GM23338 (cell line): ENCODE measurements at regions not wholly inside any gene's neighbourhood (a gene's known extent, or its start where the extent isn't known, plus 50 kb on each side); places are given as distances from the start of the nearest gene placed in this dataset.

Experiments used
- ATAC-seq: fragments of 200-7000 bp; cut with Tn5 transposase; 3 replicates; pipeline ENCODE4 v1.9.1; 2020
- DNase-seq: peaks from one replicate; pipeline ENCODE4 v3.0.0-alpha.2; 2015; ENCODE audit warnings: low spot score
- H2AFZ ChIP-seq: fragments of 200-600 bp; sonication (generic); 2 replicates; pipeline ENCODE4 v1.8.0; 2016; ENCODE audit warnings: antibody characterized with exemption, mild to moderate bottlenecking, moderate library complexity
- H3F3A ChIP-seq: fragments of 200-600 bp; sonication (generic); replicated peaks from 2 replicates; pipeline ENCODE4 v1.8.0; 2017; ENCODE audit warnings: antibody characterized with exemption, mixed run types, low read depth
- H3K27ac ChIP-seq: fragments of 200-600 bp; sonication (generic); 2 replicates; pipeline ENCODE4 v1.6.1; 2016; ENCODE audit warnings: low read depth
- H3K27me3 ChIP-seq: fragments of 200-600 bp; sonication (generic); 2 replicates; pipeline ENCODE4 v1.8.0; 2016; ENCODE audit warnings: mild to moderate bottlenecking, mixed run types, moderate library complexity; ENCODE audit not compliant: insufficient read depth
- H3K36me3 ChIP-seq: fragments of 200-600 bp; sonication (generic); 2 replicates; pipeline ENCODE4 v1.8.0; 2016; ENCODE audit warnings: mild to moderate bottlenecking; ENCODE audit not compliant: insufficient read depth
- H3K4me1 ChIP-seq: fragments of 200-600 bp; sonication (generic); 2 replicates; pipeline ENCODE4 v1.8.0; 2016; ENCODE audit warnings: mild to moderate bottlenecking, moderate library complexity; ENCODE audit not compliant: insufficient read depth
- H3K4me2 ChIP-seq: fragments of 200-600 bp; sonication (generic); 2 replicates; pipeline ENCODE4 v1.7.1; 2017; ENCODE audit warnings: mixed run types
- H3K4me3 ChIP-seq: fragments of 200-600 bp; sonication (generic); 2 replicates; pipeline ENCODE4 v1.6.1; 2016; ENCODE audit warnings: mixed run types
- H3K79me2 ChIP-seq: fragments of 200-600 bp; sonication (generic); replicated peaks from 2 replicates; pipeline ENCODE4 v1.8.0; 2017; ENCODE audit warnings: mild to moderate bottlenecking; ENCODE audit not compliant: insufficient read depth
- H3K9me2 ChIP-seq: fragments of 200-600 bp; sonication (generic); 2 replicates; pipeline ENCODE4 v1.8.0; 2017; ENCODE audit not compliant: insufficient read depth
- H4K20me1 ChIP-seq: fragments of 200-600 bp; sonication (generic); replicated peaks from 2 replicates; pipeline ENCODE4 v1.8.0; 2017; ENCODE audit warnings: mild to moderate bottlenecking; ENCODE audit not compliant: insufficient read depth
- H3K27ac Mint-ChIP-seq: 2 replicates; pipeline ENCODE4 v1.8.0; 2020; ENCODE audit warnings: inconsistent platforms, mild to moderate bottlenecking, moderate library complexity, mixed read lengths
- H3K27me3 Mint-ChIP-seq: 3 replicates; pipeline ENCODE4 v1.8.0; 2022; ENCODE audit warnings: low read depth, mild to moderate bottlenecking, moderate library complexity, mixed read lengths, inconsistent platforms; ENCODE audit not compliant: insufficient read depth, poor library complexity
- H3K36me3 Mint-ChIP-seq: 3 replicates; pipeline ENCODE4 v1.8.0; 2021; ENCODE audit warnings: low read depth, mild to moderate bottlenecking, inconsistent platforms, moderate library complexity, mixed read lengths
- H3K4me1 Mint-ChIP-seq: 3 replicates; pipeline ENCODE4 v1.8.0; 2020; ENCODE audit warnings: mild to moderate bottlenecking, inconsistent platforms, mixed read lengths
- H3K4me3 Mint-ChIP-seq: 3 replicates; pipeline ENCODE4 v1.8.0; 2021; ENCODE audit warnings: moderate library complexity, mild to moderate bottlenecking, inconsistent platforms, mixed read lengths
- H3K9me3 Mint-ChIP-seq: 3 replicates; pipeline ENCODE4 v1.8.0; 2020; ENCODE audit warnings: moderate library complexity, mild to moderate bottlenecking, inconsistent platforms, mixed read lengths
- CREB1 ChIP-seq: fragments of 250-450 bp; sonication (Bioruptor Pico); IDR thresholded peaks from 2 replicates; pipeline ENCODE4 v1.5.0; 2020; ENCODE audit warnings: low read depth, mild to moderate bottlenecking, moderate library complexity
- EZH2 ChIP-seq: fragments of 200-600 bp; sonication (generic); IDR thresholded peaks from one replicate; pipeline ENCODE4 v1.8.0; 2017; ENCODE audit warnings: antibody characterized with exemption, mild to moderate bottlenecking, low read depth; ENCODE audit not compliant: unreplicated experiment
- NANOG ChIP-seq: IDR thresholded peaks from 2 replicates; pipeline ENCODE4 v1.6.1; 2016; ENCODE audit warnings: antibody characterized with exemption, borderline replicate concordance
- STAT1 ChIP-seq: IDR thresholded peaks from one replicate; pipeline ENCODE4 v1.6.1; 2016; ENCODE audit warnings: antibody characterized with exemption; ENCODE audit not compliant: unreplicated experiment
- TF ChIP-seq, protein P1 (sequence below): fragments of 250-450 bp; sonication (Bioruptor Pico); IDR thresholded peaks from 2 replicates; pipeline ENCODE4 v1.5.0; 2020; ENCODE audit warnings: mild to moderate bottlenecking, moderate library complexity
- TF ChIP-seq, protein P2 (sequence below): IDR thresholded peaks from one replicate; pipeline ENCODE4 v1.6.1; 2018; ENCODE audit warnings: antibody characterized with exemption; ENCODE audit not compliant: unreplicated experiment
- TF ChIP-seq, protein P3 (sequence below): IDR thresholded peaks from 2 replicates; pipeline ENCODE4 v1.6.1; 2016; ENCODE audit warnings: antibody characterized with exemption
- TF ChIP-seq, protein P4 (sequence below), 2 experiments: fragments of 200-600 bp in 1 of 2; sonication (generic) in 1 of 2; conservative IDR thresholded peaks; 2 replicates each; pipeline versions ENCODE4 v1.5.1 to v1.6.1; 2016 to 2017; ENCODE audit warnings: antibody characterized with exemption in 2 of 2, low read depth in 2 of 2, mild to moderate bottlenecking in 2 of 2, moderate library complexity in 1 of 2

DNA sequence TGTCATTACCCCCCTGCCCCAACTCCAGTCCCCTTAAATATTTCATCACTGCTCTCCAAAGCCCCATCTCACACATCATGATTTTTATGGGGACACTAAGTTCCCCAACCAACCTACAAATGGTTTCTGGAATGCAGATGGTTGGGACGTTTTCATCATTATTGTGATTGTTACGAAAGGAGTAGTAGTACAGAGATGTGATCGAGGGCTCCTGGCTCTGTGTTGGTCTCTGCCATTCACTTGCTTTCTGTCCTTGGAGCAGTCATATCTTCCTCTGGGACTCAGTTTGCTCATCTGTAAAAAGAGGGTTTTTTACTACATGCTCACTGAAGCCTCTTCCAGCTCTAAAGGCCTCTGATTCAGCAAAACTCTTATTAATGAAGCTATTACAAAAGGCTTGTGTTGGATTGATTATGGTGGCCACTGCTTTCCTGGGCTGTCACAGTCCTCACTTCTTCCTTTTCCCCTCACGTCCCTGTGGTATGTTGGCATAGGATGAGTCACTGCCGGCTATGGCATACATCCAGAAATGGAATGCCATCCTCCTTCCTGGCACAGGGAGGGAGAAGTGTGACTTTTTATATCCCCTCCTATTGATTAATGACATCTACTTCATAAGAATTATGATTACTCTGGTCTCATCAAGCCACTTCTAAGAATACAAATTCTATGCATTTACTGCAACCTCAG lies 593.7 kb downstream of the METTL15 start:
- Histone ChIP-seq H4K20me1 (no peaks in the 10 kb centered on the region), H3K4me2 (no peak overlapping the region), H3K27me3 (no peaks in the 10 kb centered on the region), H2AFZ (no peak overlapping the region), H3K4me1 (no peaks in the 10 kb centered on the region), H3F3A (no peaks in the 10 kb centered on the region), H3K4me3 (no peak overlapping the region), H3K36me3 (no peaks in the 10 kb centered on the region), H3K9me2 (peaks cover 9% of the 10 kb centered on the region; the same call in 1 of the 2 replicates), H3K27ac (no peak overlapping the region), H3K79me2 (no peaks in the 10 kb centered on the region)
- no peaks in the 10 kb centered on the region for H3K36me3 Mint-ChIP-seq
- peaks cover 1% of the 10 kb centered on the region for H3K27me3 Mint-ChIP-seq
- peaks cover 9% of the 10 kb centered on the region for H3K4me1 Mint-ChIP-seq
- DNase-seq = no peak
- no peaks in the 10 kb centered on the region for H3K9me3 Mint-ChIP-seq
- no peak overlapping the region for H3K4me3 Mint-ChIP-seq
- no peak overlapping the region for H3K27ac Mint-ChIP-seq
- ATAC-seq = no peak
- TF ChIP-seq STAT1 (no peak), NANOG (no peak)

DNA sequence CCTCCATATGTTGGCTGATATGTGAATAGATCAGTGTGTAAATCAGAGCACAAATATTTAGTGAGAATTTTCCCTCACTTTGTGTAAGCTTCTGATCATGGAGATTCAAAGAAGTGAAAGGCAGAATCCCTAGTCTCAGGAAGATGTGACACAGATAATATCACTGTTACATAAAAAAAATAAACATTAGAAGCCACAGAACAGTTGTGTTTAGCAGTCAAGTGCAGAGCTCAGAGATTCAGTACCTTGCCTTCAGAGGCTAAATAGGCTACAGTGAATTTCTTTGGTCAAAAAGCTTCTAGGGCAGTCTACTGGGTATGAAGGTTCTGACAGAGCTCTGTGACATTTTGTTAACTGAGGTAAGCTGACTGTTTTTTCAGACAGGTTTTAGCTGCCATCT lies 591.5 kb downstream of the METTL15 start:
- H3K4me3 ChIP-seq = no peak overlapping the region
- H3K79me2 ChIP-seq = no peaks in the 10 kb centered on the region
- peak overlapping the region; percentile 50; the same call in 1 of the 2 replicates for H2AFZ ChIP-seq
- Mint-ChIP-seq H3K36me3 (no peaks in the 10 kb centered on the region), H3K27ac (no peak overlapping the region), H3K27me3 (no peaks in the 10 kb centered on the region), H3K9me3 (no peaks in the 10 kb centered on the region), H3K4me1 (peaks cover 12% of the 10 kb centered on the region), H3K4me3 (no peak overlapping the region)
- H4K20me1 ChIP-seq = no peaks in the 10 kb centered on the region
- DNase-seq = no peak
- no peak for ATAC-seq
- no peak overlapping the region for H3K27ac ChIP-seq
- peaks cover 4% of the 10 kb centered on the region; the same call in 1 of the 2 replicates for H3K9me2 ChIP-seq
- H3K4me1 ChIP-seq = no peaks in the 10 kb centered on the region
- H3F3A ChIP-seq = no peaks in the 10 kb centered on the region
- no peak overlapping the region for H3K4me2 ChIP-seq
- no peaks in the 10 kb centered on the region for H3K36me3 ChIP-seq
- H3K27me3 ChIP-seq = no peaks in the 10 kb centered on the region
- TF ChIP-seq, protein P1, sequence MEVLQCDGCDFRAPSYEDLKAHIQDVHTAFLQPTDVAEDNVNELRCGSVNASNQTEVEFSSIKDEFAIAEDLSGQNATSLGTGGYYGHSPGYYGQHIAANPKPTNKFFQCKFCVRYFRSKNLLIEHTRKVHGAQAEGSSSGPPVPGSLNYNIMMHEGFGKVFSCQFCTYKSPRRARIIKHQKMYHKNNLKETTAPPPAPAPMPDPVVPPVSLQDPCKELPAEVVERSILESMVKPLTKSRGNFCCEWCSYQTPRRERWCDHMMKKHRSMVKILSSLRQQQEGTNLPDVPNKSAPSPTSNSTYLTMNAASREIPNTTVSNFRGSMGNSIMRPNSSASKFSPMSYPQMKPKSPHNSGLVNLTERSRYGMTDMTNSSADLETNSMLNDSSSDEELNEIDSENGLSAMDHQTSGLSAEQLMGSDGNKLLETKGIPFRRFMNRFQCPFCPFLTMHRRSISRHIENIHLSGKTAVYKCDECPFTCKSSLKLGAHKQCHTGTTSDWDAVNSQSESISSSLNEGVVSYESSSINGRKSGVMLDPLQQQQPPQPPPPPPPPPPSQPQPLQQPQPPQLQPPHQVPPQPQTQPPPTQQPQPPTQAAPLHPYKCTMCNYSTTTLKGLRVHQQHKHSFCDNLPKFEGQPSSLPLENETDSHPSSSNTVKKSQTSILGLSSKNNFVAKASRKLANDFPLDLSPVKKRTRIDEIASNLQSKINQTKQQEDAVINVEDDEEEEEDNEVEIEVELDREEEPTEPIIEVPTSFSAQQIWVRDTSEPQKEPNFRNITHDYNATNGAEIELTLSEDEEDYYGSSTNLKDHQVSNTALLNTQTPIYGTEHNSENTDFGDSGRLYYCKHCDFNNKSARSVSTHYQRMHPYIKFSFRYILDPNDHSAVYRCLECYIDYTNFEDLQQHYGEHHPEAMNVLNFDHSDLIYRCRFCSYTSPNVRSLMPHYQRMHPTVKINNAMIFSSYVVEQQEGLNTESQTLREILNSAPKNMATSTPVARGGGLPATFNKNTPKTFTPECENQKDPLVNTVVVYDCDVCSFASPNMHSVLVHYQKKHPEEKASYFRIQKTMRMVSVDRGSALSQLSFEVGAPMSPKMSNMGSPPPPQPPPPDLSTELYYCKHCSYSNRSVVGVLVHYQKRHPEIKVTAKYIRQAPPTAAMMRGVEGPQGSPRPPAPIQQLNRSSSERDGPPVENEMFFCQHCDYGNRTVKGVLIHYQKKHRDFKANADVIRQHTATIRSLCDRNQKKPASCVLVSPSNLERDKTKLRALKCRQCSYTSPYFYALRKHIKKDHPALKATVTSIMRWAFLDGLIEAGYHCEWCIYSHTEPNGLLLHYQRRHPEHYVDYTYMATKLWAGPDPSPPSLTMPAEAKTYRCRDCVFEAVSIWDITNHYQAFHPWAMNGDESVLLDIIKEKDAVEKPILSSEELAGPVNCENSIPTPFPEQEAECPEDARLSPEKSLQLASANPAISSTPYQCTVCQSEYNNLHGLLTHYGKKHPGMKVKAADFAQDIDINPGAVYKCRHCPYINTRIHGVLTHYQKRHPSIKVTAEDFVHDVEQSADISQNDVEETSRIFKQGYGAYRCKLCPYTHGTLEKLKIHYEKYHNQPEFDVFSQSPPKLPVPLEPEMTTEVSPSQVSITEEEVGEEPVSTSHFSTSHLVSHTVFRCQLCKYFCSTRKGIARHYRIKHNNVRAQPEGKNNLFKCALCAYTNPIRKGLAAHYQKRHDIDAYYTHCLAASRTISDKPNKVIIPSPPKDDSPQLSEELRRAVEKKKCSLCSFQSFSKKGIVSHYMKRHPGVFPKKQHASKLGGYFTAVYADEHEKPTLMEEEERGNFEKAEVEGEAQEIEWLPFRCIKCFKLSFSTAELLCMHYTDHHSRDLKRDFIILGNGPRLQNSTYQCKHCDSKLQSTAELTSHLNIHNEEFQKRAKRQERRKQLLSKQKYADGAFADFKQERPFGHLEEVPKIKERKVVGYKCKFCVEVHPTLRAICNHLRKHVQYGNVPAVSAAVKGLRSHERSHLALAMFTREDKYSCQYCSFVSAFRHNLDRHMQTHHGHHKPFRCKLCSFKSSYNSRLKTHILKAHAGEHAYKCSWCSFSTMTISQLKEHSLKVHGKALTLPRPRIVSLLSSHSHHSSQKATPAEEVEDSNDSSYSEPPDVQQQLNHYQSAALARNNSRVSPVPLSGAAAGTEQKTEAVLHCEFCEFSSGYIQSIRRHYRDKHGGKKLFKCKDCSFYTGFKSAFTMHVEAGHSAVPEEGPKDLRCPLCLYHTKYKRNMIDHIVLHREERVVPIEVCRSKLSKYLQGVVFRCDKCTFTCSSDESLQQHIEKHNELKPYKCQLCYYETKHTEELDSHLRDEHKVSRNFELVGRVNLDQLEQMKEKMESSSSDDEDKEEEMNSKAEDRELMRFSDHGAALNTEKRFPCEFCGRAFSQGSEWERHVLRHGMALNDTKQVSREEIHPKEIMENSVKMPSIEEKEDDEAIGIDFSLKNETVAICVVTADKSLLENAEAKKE (CRISPR knock-in tag) = no peak
- TF ChIP-seq STAT1 (no peak), CREB1 (CRISPR knock-in tag) (no peak), EZH2 (no peak)
- TF ChIP-seq, protein P2, sequence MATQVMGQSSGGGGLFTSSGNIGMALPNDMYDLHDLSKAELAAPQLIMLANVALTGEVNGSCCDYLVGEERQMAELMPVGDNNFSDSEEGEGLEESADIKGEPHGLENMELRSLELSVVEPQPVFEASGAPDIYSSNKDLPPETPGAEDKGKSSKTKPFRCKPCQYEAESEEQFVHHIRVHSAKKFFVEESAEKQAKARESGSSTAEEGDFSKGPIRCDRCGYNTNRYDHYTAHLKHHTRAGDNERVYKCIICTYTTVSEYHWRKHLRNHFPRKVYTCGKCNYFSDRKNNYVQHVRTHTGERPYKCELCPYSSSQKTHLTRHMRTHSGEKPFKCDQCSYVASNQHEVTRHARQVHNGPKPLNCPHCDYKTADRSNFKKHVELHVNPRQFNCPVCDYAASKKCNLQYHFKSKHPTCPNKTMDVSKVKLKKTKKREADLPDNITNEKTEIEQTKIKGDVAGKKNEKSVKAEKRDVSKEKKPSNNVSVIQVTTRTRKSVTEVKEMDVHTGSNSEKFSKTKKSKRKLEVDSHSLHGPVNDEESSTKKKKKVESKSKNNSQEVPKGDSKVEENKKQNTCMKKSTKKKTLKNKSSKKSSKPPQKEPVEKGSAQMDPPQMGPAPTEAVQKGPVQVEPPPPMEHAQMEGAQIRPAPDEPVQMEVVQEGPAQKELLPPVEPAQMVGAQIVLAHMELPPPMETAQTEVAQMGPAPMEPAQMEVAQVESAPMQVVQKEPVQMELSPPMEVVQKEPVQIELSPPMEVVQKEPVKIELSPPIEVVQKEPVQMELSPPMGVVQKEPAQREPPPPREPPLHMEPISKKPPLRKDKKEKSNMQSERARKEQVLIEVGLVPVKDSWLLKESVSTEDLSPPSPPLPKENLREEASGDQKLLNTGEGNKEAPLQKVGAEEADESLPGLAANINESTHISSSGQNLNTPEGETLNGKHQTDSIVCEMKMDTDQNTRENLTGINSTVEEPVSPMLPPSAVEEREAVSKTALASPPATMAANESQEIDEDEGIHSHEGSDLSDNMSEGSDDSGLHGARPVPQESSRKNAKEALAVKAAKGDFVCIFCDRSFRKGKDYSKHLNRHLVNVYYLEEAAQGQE = no peak
- TF ChIP-seq, protein P3, sequence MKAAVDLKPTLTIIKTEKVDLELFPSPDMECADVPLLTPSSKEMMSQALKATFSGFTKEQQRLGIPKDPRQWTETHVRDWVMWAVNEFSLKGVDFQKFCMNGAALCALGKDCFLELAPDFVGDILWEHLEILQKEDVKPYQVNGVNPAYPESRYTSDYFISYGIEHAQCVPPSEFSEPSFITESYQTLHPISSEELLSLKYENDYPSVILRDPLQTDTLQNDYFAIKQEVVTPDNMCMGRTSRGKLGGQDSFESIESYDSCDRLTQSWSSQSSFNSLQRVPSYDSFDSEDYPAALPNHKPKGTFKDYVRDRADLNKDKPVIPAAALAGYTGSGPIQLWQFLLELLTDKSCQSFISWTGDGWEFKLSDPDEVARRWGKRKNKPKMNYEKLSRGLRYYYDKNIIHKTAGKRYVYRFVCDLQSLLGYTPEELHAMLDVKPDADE = no peak
- TF ChIP-seq, protein P4, sequence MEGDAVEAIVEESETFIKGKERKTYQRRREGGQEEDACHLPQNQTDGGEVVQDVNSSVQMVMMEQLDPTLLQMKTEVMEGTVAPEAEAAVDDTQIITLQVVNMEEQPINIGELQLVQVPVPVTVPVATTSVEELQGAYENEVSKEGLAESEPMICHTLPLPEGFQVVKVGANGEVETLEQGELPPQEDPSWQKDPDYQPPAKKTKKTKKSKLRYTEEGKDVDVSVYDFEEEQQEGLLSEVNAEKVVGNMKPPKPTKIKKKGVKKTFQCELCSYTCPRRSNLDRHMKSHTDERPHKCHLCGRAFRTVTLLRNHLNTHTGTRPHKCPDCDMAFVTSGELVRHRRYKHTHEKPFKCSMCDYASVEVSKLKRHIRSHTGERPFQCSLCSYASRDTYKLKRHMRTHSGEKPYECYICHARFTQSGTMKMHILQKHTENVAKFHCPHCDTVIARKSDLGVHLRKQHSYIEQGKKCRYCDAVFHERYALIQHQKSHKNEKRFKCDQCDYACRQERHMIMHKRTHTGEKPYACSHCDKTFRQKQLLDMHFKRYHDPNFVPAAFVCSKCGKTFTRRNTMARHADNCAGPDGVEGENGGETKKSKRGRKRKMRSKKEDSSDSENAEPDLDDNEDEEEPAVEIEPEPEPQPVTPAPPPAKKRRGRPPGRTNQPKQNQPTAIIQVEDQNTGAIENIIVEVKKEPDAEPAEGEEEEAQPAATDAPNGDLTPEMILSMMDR (conservative IDR thresholded peaks at IDR 0.05; ENCODE audit: low read depth in 2 of 2) = no peak
